ENCODE measurements at regions not wholly inside any gene's neighbourhood (a gene's known extent, or its start where the extent isn't known, plus 50 kb on each side); places are given as distances from the start of the nearest gene placed in this dataset.
"Not testable (repeated sequence)": the region's sequence is repeated elsewhere in the genome, so short reads cannot be mapped to it uniquely, and the experiment has no call there.

- intact Hi-C loops (cut with DNase I) = no loop called here
- H3K4me1 ChIP-seq = peaks cover 0 to 25% (median 11%) of the 10 kb centered on the region in 3 donors
- no peaks in the 10 kb centered on the region for H3K27me3 ChIP-seq
- no peak for FAIRE-seq
- H3K36me3 ChIP-seq = no peaks in the 10 kb centered on the region
- H3K27ac ChIP-seq = peak overlapping the region; percentile 53 to 84 (median 79)
- WGBS, 2 donors = 39 to 42% methylated on average over 8 of the region's 8 CpGs
- no peak overlapping the region for H3K4me3 ChIP-seq
- no peaks in the 10 kb centered on the region for H3K9me3 ChIP-seq
- peak; percentile 95 to 98 (median 98) for ATAC-seq
- DNase-seq = peak in 4 of 6 donors; percentile 43 to 78 (median 69)
- TF ChIP-seq, protein P1, sequence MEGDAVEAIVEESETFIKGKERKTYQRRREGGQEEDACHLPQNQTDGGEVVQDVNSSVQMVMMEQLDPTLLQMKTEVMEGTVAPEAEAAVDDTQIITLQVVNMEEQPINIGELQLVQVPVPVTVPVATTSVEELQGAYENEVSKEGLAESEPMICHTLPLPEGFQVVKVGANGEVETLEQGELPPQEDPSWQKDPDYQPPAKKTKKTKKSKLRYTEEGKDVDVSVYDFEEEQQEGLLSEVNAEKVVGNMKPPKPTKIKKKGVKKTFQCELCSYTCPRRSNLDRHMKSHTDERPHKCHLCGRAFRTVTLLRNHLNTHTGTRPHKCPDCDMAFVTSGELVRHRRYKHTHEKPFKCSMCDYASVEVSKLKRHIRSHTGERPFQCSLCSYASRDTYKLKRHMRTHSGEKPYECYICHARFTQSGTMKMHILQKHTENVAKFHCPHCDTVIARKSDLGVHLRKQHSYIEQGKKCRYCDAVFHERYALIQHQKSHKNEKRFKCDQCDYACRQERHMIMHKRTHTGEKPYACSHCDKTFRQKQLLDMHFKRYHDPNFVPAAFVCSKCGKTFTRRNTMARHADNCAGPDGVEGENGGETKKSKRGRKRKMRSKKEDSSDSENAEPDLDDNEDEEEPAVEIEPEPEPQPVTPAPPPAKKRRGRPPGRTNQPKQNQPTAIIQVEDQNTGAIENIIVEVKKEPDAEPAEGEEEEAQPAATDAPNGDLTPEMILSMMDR (IDR thresholded peaks at IDR 0.05) = no peak
Observed at GRCh38 chr18:56282234-56283104, 355.9 kb downstream of the TXNL1 start.

DNA sequence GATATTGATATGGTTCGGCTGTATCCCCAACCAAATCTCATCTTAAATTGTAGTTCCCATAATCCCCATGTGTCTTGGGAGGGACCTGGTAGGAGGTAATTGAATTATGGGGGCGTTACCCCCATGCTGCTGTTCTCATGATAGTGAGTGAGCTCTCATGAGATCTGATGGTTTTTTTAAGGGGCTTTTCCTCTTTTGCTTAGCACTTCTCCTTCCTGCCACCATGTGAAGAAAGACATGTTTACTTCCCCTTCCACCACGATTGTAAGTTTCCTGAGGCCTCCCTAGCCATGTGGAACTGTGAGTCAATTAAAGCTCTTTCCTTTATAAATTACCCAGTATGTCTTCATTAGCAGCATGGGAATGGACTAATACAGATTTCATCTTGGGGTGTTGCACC is 358.6 kb downstream of the TXNL1 start:
- H3K27me3 ChIP-seq; DNase-seq; H3K27ac ChIP-seq; intact Hi-C loops (cut with DNase I); H3K4me3 ChIP-seq; FAIRE-seq; H3K36me3 ChIP-seq; H3K9me3 ChIP-seq; ATAC-seq: not testable (repeated sequence)
- 90 to 93% methylated on average over 3 of the region's 3 CpGs for WGBS, 2 donors
- H3K4me1 ChIP-seq = peaks cover 0 to 25% (median 11%) of the 10 kb centered on the region in 3 donors

- H3K4me1 ChIP-seq = peaks cover 0 to 17% (median 6%) of the 10 kb centered on the region in 3 donors
- intact Hi-C loops (cut with DNase I) = no loop called here
- H3K4me3 ChIP-seq = no peak overlapping the region
- TF ChIP-seq, protein P1 (IDR thresholded peaks at IDR 0.05) = no peak
- H3K9me3 ChIP-seq = no peaks in the 10 kb centered on the region
- no peaks in the 10 kb centered on the region for H3K27me3 ChIP-seq
- H3K36me3 ChIP-seq = no peaks in the 10 kb centered on the region
- DNase-seq (no peak), FAIRE-seq (no peak), ATAC-seq (no peak)
- WGBS, 2 donors = 78 to 81% methylated on average over 6 of the region's 6 CpGs
- H3K27ac ChIP-seq = no peak overlapping the region
Observed at GRCh38 chr18:56278421-56279003, 359.9 kb downstream of the TXNL1 start.

DNA sequence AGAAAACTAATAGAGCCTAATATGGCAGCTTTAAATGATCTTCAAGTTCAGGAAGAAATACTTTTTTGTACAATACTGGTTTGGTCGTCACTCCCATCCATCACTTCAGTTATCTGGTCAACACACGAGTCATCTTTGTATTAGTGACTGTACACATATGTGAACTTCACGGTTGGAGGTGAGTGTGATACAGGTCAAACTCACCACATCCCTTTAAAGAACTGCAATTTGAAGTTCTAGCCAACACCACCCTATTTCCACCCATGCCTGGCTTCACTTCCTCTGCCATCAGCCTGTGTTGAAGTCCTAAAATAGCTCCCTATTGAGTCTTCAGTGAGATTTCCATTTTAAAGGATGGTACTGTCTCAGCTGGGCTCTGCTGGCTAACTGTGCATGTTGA is 361.9 kb downstream of the TXNL1 start:
- TF ChIP-seq, protein P1 (IDR thresholded peaks at IDR 0.05) = no peak
- Histone ChIP-seq H3K27me3 (no peaks in the 10 kb centered on the region), H3K4me3 (no peak overlapping the region), H3K9me3 (no peaks in the 10 kb centered on the region), H3K4me1 (peaks cover 0 to 3% (median 0%) of the 10 kb centered on the region in 3 donors), H3K36me3 (no peaks in the 10 kb centered on the region), H3K27ac (no peak overlapping the region)
- WGBS, 2 donors = 85 to 99% methylated on average over 3 of the region's 3 CpGs
- FAIRE-seq (no peak), DNase-seq (no peak), ATAC-seq (no peak)
- intact Hi-C loops (cut with DNase I) = no loop called here

DNA sequence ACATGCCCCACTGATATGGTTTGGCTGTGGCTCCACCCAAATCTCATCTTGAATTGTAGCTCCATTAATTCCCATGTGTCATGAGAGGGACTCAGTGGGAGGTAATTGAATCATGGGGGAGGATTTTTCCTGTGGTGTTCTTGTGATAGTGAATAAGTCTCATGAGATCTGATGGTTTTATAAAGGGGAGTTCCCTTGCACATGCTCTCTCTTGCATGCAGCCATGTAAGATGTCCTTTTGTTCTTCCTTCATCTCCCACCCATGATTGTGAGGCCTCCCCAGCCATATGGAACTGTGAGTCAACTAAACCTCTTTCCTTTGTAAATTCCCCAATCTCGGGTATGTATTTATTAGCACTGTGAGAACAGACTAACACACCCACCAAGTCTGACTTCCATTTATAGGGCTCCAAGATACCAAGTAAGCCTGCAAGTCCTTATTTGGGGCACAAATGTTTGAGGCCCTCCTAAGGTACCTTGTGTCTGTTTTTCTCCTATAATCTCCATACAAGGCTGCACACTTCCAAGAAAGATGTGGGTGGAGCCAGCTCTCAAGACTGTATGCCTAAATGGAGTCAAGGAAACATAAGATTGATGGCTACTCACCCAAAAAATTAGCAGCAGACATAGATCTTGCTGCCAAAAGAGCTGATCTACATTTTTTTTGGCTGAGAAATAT is 364.7 kb downstream of the TXNL1 start:
- intact Hi-C loops (cut with DNase I) = no loop called here
- FAIRE-seq (no peak), ATAC-seq (no peak), DNase-seq (no peak)
- Histone ChIP-seq H3K27me3 (no peaks in the 10 kb centered on the region), H3K4me1 (no peaks in the 10 kb centered on the region), H3K27ac (no peak overlapping the region), H3K4me3 (no peak overlapping the region), H3K9me3 (no peaks in the 10 kb centered on the region), H3K36me3 (no peaks in the 10 kb centered on the region)
- TF ChIP-seq, protein P1 (IDR thresholded peaks at IDR 0.05) = no peak
- WGBS, 2 donors = 88 to 99% methylated on average over 1 of the region's 1 CpG

All from pancreas (tissue), 10 donors.